ENCODE measurements at regions not wholly inside any gene's neighbourhood (a gene's known extent, or its start where the extent isn't known, plus 50 kb on each side); places are given as distances from the start of the nearest gene placed in this dataset.

- no peak for DNase-seq
These were observed 259.3 kb downstream of the DCDC2C start for GRCh38 chr2:3962719-3963118.

GRCh38 chr2:3965211-3965610 lies 261.8 kb downstream of the DCDC2C start:
- no peak for DNase-seq

GRCh38 chr2:3965953-3966352 lies 262.6 kb downstream of the DCDC2C start:
- DNase-seq, result no peak

- no peak for DNase-seq
These were observed 263.1 kb downstream of the DCDC2C start for GRCh38 chr2:3966470-3966869.

- no peak for DNase-seq
These were observed 265.4 kb downstream of the DCDC2C start for GRCh38 chr2:3968736-3969135.

- no peak for DNase-seq
These were observed 267.6 kb downstream of the DCDC2C start for GRCh38 chr2:3970791-3971651.

- no peak for DNase-seq
These were observed 268.3 kb downstream of the DCDC2C start for GRCh38 chr2:3971652-3972192.

GRCh38 chr2:3972377-3972776 lies 269.0 kb downstream of the DCDC2C start:
- no peak for DNase-seq

- no peak for DNase-seq
These were observed 271.4 kb downstream of the DCDC2C start for GRCh38 chr2:3974765-3975164.

GRCh38 chr2:3981446-3981987 lies 278.1 kb downstream of the DCDC2C start:
- no peak for DNase-seq

GRCh38 chr2:3982160-3982559 lies 278.8 kb downstream of the DCDC2C start:
- DNase-seq, result no peak

GRCh38 chr2:3986063-3986462 lies 282.7 kb downstream of the DCDC2C start:
- DNase-seq, result no peak

GRCh38 chr2:3986530-3987258 lies 283.3 kb downstream of the DCDC2C start:
- DNase-seq, result no peak

- DNase-seq, result no peak
These were observed 299.5 kb downstream of the DCDC2C start for GRCh38 chr2:4002841-4003403.

- DNase-seq, result no peak
These were observed 308.8 kb downstream of the DCDC2C start for GRCh38 chr2:4012197-4012596.

GRCh38 chr2:4018535-4018934 lies 315.2 kb downstream of the DCDC2C start:
- DNase-seq, result no peak

GRCh38 chr2:4020153-4020552 lies 316.8 kb downstream of the DCDC2C start:
- no peak for DNase-seq

- DNase-seq, result no peak
These were observed 317.3 kb downstream of the DCDC2C start for GRCh38 chr2:4020649-4021048.

GRCh38 chr2:4024605-4025004 lies 321.2 kb downstream of the DCDC2C start:
- no peak for DNase-seq

- no peak for DNase-seq
These were observed 325.7 kb downstream of the DCDC2C start for GRCh38 chr2:4029081-4029480.

GRCh38 chr2:4039896-4040295 lies 336.5 kb downstream of the DCDC2C start:
- no peak for DNase-seq

GRCh38 chr2:4047961-4048891 lies 344.9 kb downstream of the DCDC2C start:
- DNase-seq, result peak; percentile 82 to 88

Data from Kasumi-1 (cell line).